Head of caudate nucleus (tissue), 42 donors: ENCODE measurements at regions not wholly inside any gene's neighbourhood (a gene's known extent, or its start where the extent isn't known, plus 50 kb on each side); places are given as distances from the start of the nearest gene placed in this dataset.

Source experiments
- DNase-seq, 42 donors: peaks; one replicate each; pipeline versions ENCODE4 v3.0.0 to v3.0.0-alpha.2; 2020 to 2021; ENCODE audit warnings: mixed read lengths in 7 of 42
- intact Hi-C: fragments of 100-400 bp; cut with DNase I; formaldehyde crosslinking; loops from one replicate; pipeline ENCODE4 v1.15.0; 2022

DNA sequence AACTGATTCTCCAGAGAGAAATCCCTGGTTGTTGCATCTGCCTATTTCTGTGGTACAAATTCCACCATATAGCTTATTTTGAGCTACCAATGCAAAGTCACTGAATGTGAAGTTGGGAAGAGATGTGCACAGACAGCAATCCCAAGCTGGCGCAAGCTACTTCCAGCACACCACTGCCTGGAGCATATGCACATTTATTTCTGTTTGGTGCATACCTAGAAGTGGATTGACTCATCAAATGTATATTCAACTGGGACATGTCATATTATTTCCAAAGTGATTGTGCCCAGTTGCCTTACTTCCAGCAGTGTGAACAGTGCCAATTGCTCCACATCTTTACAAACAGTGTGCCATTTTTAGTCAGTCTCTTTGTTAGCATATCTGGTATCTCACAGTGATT, 58.2 kb upstream of the PLD5 start:
- no peak for DNase-seq
- intact Hi-C loops: no loop called here

DNA sequence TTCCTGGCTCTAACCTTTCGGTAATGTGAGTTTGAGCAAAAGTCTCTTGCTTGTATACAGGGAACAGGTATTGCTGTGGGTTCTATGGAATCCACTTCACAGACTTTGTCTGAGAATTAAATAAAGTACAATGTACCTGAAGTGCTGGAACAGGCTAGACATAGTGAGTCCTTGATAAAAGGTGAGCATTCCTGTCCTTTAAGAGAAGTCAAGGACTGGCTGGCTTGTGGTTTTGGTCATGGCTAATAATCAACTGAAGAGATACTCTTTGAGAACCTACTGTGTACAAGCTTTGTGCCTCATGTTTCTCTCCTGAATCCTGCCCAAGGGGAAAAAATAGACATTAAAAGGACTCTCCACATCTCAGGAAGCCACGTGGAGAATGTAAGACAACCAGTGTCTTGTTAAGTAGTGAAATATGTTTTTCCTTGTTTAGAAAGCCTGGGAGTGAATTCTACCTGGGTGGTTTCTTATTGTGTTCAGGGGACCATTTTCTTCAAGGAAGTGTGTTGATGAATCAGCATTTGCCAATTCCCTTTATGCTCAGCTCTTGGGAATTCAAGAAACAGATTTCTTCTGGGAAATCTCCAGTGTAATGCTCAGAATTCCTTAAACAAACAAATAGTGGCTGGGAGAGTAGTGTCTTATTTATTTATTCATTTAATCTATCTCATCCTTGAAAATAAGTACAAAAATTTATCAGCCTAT, 55.2 kb upstream of the PLD5 start:
- no peak for DNase-seq
- intact Hi-C loops: no loop called here
